ENCODE measurements at regions not wholly inside any gene's neighbourhood (a gene's known extent, or its start where the extent isn't known, plus 50 kb on each side); places are given as distances from the start of the nearest gene placed in this dataset.
"Not testable (repeated sequence)": the region's sequence is repeated elsewhere in the genome, so short reads cannot be mapped to it uniquely, and the experiment has no call there.

- not testable (repeated sequence) for DNase-seq
Measured at GRCh38 chr9:104195142-104195541, 101.0 kb downstream of the SMC2 start.

DNA sequence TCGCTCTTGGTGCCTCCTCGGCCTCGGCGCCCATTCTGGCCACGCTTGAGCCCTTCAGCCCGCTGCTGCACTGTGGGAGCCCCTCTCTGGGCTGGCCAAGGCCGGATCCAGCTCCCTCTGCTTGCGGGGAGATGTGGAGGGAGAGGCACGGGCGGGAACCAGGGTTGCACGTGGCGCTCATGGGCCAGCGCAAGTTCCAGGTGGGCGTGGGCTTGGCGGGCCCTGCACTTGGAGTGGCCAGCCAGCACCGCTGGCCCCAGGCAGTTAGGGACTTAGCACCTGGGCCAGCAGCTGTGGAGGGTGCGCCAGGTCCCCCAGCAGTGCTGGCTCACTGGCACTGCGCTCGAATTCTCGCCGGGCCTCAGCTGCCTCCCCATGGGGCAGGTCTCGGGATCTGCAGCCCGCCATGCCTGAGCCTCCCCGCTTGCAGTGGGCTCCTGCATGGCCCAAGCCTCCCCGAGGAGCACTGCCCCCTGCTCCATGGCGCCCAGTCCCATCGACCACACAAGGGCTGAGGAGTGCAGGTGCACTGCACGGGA is 106.4 kb downstream of the SMC2 start:
- DNase-seq, result no peak

GRCh38 chr9:104206766-104207165 is 112.7 kb downstream of the SMC2 start:
- DNase-seq, result no peak

GRCh38 chr9:104209387-104209786 is 115.3 kb downstream of the SMC2 start:
- no peak for DNase-seq

DNA sequence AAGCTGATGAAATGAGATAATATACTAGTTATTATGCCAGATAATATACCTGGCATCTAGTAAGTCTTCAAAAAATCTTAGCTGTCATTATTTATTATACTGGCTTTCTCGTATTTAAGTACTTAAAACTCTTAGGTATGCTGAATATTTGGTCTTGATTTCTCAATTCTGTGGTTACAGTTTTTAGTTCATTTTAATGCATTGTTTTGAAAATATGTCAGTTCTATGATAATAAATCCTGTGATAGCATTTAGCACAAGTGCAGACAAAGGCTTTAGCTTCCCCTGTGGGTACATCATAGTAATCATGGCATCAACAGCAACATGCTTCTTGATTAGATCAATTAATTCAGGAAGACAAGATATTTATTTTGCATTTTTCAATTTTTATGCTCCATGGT is 133.0 kb downstream of the SMC2 start:
- DNase-seq, result no peak

GRCh38 chr9:104232781-104233341 is 138.8 kb downstream of the SMC2 start:
- no peak for DNase-seq

DNA sequence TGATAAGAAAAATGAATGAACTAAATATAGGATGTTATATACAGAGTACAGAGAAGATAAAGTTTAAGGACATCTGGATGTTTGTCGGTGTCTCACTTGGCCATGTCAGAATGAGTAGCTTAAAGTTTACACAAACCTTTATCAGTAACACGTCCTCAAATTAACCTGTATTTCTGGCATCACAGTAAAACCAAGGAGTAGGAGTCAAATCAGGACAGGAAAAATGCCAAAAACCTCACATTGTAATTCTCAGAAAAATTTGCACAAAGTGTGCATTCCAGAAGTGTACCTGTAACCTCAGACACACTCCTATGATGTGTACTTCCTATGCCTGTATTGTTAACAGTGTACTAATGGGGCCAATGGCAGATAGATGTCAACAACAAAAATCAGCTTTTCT is 139.3 kb downstream of the SMC2 start:
- DNase-seq, result no peak

- DNase-seq, result not testable (repeated sequence)
Measured at GRCh38 chr9:104234632-104235337, 140.7 kb downstream of the SMC2 start.

DNA sequence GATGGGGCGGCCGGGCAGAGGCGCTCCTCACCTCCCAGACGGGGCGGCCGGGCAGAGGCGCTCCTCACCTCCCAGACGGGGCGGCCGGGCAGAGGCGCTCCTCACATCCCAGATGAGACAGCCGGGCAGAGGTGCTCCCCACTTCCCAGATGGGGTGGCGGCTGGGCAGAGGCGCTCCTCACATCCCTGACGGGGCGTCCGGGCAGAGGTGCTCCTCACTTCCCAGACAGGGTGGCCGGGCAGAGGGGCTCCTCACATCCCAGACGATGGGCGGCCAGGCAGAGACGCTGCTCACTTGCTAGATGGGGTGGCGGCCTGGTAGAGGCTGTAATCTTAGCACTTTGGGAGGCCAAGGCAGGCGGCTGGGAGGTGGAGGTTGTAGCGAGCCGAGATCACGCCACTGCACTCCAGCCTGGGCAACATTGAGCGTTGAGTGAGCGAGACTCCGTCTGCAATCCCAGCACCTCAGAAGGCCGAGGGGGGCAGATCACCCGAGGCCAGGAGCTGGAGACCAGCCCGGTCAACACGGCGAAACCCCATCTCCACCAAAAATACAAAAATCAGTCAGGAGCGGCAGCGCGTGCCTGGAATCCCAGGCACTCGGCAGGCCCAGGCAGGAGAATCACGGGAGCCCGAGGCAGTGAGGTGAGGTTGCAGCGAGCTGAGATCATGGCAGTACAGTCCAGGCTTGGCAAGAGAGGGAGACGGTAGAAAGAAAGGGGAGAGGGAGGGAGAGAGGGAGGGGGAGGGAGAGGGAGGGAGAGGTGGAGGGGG is 141.4 kb downstream of the SMC2 start:
- not testable (repeated sequence) for DNase-seq

- no peak for DNase-seq
Measured at GRCh38 chr9:104238668-104239067, 144.6 kb downstream of the SMC2 start.

GRCh38 chr9:104240890-104241289 is 146.8 kb downstream of the SMC2 start:
- no peak for DNase-seq

GRCh38 chr9:104245925-104246324 is 151.8 kb downstream of the SMC2 start:
- DNase-seq, result no peak

- no peak for DNase-seq
Measured at GRCh38 chr9:104247899-104248460, 153.9 kb downstream of the SMC2 start.

GRCh38 chr9:104256031-104256695 is 162.1 kb downstream of the SMC2 start:
- no peak for DNase-seq

DNA sequence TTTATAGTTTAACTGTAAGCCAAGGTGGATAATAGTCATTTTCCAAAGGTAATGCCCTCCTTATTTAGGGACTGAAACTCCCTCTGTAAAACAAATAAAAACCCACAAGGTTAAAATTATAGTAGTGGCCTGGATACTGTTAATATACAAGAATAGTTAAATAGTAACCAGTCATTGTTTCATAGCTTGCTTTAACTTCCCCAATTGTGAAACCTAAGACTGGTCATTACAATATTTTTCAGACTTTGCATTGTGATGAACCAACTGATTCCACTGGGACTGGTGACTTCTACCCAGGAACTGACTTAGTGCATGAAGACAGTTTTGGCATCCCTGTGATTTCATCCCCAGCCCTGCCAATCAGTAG is 162.6 kb downstream of the SMC2 start:
- DNase-seq, result no peak

DNA sequence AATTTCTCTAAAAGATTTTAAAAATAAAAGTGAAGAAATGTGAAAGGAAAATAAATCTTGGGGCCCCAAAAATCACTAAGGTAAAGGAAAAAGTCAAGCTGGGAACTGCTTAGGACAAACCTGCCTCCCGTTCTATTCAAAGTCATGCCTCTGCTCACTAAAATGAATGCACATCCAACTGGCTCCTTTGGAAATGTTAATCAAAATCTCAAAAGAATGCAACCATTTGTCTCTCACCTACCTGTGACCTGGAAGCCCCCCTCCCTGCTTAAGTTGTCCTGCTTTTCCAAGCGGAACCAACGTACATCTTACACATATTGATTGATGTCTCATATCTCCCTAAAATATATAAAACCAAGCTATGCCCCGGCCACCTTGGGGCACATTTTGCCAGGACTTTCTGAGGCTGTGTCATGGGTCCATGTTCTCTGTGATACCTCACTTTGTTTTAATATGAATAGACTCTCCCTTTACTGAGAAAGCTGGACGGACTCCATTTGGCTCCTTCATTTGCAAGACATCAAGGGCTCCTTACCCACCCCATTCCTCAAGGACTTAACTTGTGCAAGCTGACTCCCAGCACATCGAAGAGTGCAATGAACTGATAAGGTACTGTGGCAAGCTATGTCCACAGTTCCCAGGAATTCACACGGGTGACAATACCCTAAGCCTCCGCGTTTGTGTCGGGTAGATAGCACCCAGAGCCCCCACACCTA is 164.3 kb downstream of the SMC2 start:
- DNase-seq, result no peak

DNA sequence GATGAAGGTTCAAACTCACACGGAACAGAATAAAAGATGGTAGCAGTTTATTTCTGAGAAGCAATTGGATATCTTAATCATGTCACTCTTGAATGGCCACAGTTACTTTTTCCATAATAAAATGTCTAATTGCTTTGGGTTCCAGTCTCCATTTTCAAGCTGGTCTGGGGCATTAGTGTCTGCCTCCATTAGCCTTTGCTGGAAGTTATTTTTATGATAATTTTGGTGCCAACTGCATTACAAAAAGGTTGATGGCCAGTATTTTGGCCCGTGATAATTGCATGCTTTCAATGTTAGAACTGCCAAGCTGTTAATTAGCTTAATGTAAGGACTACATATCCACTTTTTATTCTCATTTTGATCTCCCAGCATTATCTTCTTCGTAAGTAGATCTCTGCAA is 165.9 kb downstream of the SMC2 start:
- DNase-seq, result no peak

DNA sequence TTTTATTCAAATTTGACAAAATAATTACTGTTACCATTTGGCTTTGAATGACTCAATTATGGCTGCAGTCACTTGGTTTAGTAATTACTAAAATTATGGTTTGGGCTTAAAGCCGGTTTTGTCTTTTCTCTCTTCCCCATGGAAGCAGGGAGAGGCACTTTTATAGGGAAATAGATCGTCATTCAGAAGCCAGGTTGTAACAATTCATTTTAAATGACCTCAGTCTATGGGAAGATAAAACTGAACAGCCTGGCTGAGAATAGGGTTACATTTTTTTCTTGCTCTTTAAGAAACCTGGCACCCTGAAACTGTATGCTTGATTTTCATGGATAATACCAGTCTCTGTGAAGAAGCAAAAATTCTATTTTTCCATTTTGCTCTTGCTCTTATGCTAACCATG is 169.8 kb downstream of the SMC2 start:
- no peak for DNase-seq

DNA sequence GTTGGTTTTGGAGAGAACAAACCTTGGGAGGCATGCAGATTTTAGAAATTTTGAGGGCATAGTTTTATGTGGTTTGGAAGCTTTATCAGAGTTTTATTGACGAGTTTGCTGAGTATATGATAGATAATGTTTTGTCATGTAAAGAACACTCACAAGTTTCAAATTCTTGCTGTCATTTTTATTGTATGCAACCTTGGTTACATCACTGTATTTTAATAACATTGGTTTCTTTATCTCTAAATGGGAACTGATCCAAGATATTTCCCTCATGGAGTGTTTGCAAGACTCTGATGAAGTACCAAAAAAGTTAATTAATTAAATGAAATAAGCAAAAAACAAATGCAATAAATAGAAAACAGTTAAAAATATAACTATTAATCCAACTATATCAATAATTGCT is 170.3 kb downstream of the SMC2 start:
- no peak for DNase-seq

DNA sequence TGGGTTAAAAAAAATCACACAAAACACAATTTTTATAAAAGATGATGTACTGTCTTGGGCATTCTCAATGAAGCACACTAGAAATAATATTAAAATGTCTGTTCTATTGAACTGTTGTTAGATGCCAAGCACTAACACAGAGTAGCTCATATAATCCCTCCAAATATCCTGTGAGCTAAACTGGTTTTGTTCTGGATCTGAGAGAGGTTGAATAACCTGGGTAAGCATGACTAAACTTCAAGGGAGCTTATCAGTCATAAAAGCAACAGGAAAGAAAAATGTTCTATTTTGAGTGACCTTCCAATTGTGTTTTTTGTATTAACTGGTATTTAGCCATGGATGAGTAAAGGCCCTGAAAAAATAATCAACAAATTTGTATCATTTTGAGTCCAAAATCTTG is 175.3 kb downstream of the SMC2 start:
- DNase-seq, result no peak

DNA sequence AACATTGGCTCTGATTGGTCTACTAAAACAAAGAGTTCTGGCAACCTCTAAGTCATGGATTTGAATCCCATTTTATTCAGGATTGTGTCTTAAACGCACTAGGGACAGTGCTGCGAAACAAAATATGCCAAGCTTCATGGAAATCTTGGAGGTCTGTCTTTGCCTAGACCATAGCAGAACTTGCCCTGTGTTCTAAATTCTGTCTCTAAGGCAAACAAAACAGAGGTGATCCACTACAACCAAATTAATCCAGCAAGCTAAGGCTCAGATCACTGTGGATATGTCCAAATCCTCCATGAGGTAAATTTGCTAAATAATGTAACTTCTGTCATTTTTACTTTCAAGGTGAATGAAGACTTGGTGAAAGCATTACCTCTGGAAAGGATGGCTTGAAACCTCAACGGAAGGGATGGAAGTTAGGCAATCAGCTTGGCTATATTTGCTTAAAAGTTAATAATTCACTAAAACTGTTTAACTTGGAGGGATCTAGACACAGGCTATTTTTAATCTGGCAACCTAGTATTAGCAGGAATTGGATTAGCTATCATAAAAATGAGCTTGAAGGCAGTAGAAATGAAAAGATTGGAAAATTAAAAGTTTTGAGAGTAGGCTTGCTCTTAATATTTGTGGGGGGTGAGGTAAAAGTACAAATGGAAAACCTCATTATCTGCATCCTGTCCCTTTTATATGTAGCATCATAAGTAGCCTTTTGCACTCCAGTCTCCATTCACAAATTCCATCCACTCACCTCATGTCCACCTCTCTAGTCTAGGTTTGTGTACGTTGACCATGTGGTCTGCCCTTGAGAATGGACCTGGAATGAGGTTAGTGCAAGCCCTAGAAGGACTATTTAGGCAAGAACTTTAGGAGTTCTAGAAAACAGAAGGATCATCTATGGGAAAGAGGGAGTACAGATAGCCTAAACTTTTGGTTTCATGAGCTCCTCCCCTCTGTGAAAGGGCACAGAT is 176.2 kb downstream of the SMC2 start:
- no peak for DNase-seq
